Amygdala (tissue), 56 donors: ENCODE measurements at regions not wholly inside any gene's neighbourhood (a gene's known extent, or its start where the extent isn't known, plus 50 kb on each side); places are given as distances from the start of the nearest gene placed in this dataset.

Experiments
- DNase-seq, 56 donors: peaks; one replicate each; lab custom pipeline; 2025; lab: John Stamatoyannopoulos, UW

GRCh38 chr5:27267209-27267824, 228.9 kb upstream of the CDH9 start:
- DNase-seq = no peak

GRCh38 chr5:27266184-27266583, 227.8 kb upstream of the CDH9 start:
- no peak for DNase-seq

GRCh38 chr5:27257696-27258095, 219.3 kb upstream of the CDH9 start:
- DNase-seq = no peak

GRCh38 chr5:27252911-27253310, 214.5 kb upstream of the CDH9 start:
- DNase-seq = no peak

GRCh38 chr5:27242258-27242626, 203.9 kb upstream of the CDH9 start:
- no peak for DNase-seq

GRCh38 chr5:27241564-27242257, 203.3 kb upstream of the CDH9 start:
- no peak for DNase-seq

- DNase-seq = no peak
Measured at GRCh38 chr5:27240791-27241190, 202.4 kb upstream of the CDH9 start.

GRCh38 chr5:27234916-27235315, 196.5 kb upstream of the CDH9 start:
- DNase-seq = no peak

GRCh38 chr5:27221410-27221809, 183.0 kb upstream of the CDH9 start:
- DNase-seq = no peak

- no peak for DNase-seq
Measured at GRCh38 chr5:27220752-27221151, 182.4 kb upstream of the CDH9 start.

- DNase-seq = no peak
Measured at GRCh38 chr5:27217977-27218376, 179.6 kb upstream of the CDH9 start.

- no peak for DNase-seq
Measured at GRCh38 chr5:27217155-27217956, 179.0 kb upstream of the CDH9 start.

GRCh38 chr5:27216367-27216950, 178.1 kb upstream of the CDH9 start:
- no peak for DNase-seq

- DNase-seq = no peak
Measured at GRCh38 chr5:27208051-27208450, 169.7 kb upstream of the CDH9 start.

- DNase-seq = no peak
Measured at GRCh38 chr5:27191786-27192510, 153.6 kb upstream of the CDH9 start.

- DNase-seq = no peak
Measured at GRCh38 chr5:27172693-27173092, 134.3 kb upstream of the CDH9 start.

GRCh38 chr5:27171761-27172261, 133.4 kb upstream of the CDH9 start:
- no peak for DNase-seq

GRCh38 chr5:27158775-27159174, 120.4 kb upstream of the CDH9 start:
- DNase-seq = no peak

GRCh38 chr5:27158171-27158570, 119.8 kb upstream of the CDH9 start:
- no peak for DNase-seq

GRCh38 chr5:27144456-27144855, 106.1 kb upstream of the CDH9 start:
- no peak for DNase-seq

GRCh38 chr5:27140831-27141230, 102.4 kb upstream of the CDH9 start:
- no peak for DNase-seq
